ENCODE measurements at regions not wholly inside any gene's neighbourhood (a gene's known extent, or its start where the extent isn't known, plus 50 kb on each side); places are given as distances from the start of the nearest gene placed in this dataset.

DNA sequence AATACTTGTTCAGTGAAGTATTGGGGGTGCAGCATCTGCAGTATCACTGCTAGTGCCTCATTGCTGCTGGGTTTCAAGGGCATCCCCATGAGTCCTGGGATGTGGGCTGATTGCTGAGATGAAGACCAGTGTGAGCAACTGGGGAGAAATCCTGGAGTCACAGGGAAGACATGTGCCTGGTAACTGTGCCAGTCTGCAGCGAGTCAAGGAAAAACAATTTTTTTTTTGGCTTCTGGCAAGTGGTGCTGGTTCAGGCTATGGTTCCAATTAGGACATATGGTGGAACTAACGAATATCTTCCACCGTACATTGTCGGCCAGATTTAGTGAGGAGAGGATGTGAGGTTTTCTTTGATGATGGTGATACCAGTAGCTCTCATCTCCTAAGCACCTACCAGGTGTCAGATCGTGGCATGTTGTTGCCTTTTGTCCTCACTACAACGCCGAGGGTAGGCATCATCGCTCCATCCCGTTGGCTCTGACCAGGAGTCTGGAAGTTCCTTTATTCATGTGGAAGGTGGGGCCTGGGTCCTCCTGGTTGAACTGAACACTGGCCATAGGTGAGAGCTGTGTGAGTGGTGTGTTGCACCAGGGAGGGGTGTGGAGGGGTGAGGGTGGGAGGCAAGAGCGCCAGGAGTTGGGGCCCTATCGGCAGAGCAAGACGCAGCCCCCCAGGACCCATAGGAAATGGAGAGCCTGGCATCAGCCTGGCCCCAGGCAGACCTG is 118.0 kb upstream of the HS6ST1 start (continued):
- TF ChIP-seq, protein P1, sequence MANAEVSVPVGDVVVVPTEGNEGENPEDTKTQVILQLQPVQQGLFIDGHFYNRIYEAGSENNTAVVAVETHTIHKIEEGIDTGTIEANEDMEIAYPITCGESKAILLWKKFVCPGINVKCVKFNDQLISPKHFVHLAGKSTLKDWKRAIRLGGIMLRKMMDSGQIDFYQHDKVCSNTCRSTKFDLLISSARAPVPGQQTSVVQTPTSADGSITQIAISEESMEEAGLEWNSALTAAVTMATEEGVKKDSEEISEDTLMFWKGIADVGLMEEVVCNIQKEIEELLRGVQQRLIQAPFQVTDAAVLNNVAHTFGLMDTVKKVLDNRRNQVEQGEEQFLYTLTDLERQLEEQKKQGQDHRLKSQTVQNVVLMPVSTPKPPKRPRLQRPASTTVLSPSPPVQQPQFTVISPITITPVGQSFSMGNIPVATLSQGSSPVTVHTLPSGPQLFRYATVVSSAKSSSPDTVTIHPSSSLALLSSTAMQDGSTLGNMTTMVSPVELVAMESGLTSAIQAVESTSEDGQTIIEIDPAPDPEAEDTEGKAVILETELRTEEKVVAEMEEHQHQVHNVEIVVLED (CRISPR knock-in tag; IDR thresholded peaks at IDR 0.05; ENCODE audit: borderline replicate concordance), result no peak
- TF ChIP-seq FIP1L1 (IDR thresholded peaks at IDR 0.05; ENCODE audit: borderline replicate concordance, insufficient read depth, low read depth, low read length) (no peak), RFXAP (CRISPR knock-in tag; IDR thresholded peaks at IDR 0.05; ENCODE audit: borderline replicate concordance) (no peak), SCMH1 (CRISPR knock-in tag; IDR thresholded peaks at IDR 0.05; ENCODE audit: borderline replicate concordance) (no peak), ZNF550 (CRISPR knock-in tag; IDR thresholded peaks at IDR 0.05; ENCODE audit: borderline replicate concordance) (no peak), ZNF644 (CRISPR knock-in tag; IDR thresholded peaks at IDR 0.05; ENCODE audit: low read depth) (no peak), NR2F6 (IDR thresholded peaks at IDR 0.05) (no peak), NR2F6 (CRISPR knock-in tag; IDR thresholded peaks at IDR 0.05) (no peak)
- TF ChIP-seq, protein P2, sequence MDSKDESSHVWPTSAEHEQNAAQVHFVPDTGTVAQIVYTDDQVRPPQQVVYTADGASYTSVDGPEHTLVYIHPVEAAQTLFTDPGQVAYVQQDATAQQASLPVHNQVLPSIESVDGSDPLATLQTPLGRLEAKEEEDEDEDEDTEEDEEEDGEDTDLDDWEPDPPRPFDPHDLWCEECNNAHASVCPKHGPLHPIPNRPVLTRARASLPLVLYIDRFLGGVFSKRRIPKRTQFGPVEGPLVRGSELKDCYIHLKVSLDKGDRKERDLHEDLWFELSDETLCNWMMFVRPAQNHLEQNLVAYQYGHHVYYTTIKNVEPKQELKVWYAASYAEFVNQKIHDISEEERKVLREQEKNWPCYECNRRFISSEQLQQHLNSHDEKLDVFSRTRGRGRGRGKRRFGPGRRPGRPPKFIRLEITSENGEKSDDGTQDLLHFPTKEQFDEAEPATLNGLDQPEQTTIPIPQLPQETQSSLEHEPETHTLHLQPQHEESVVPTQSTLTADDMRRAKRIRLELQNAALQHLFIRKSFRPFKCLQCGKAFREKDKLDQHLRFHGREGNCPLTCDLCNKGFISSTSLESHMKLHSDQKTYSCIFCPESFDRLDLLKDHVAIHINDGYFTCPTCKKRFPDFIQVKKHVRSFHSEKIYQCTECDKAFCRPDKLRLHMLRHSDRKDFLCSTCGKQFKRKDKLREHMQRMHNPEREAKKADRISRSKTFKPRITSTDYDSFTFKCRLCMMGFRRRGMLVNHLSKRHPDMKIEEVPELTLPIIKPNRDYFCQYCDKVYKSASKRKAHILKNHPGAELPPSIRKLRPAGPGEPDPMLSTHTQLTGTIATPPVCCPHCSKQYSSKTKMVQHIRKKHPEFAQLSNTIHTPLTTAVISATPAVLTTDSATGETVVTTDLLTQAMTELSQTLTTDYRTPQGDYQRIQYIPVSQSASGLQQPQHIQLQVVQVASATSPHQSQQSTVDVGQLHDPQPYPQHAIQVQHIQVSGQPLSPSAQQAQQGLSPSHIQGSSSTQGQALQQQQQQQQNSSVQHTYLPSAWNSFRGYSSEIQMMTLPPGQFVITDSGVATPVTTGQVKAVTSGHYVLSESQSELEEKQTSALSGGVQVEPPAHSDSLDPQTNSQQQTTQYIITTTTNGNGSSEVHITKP (CRISPR knock-in tag; IDR thresholded peaks at IDR 0.05; ENCODE audit: low read depth), result no peak
